ENCODE measurements at regions not wholly inside any gene's neighbourhood (a gene's known extent, or its start where the extent isn't known, plus 50 kb on each side); places are given as distances from the start of the nearest gene placed in this dataset.

- no peak overlapping the region for H3K9ac ChIP-seq (ENCODE audit: low read depth, low read length)
- no peaks in the 10 kb centered on the region for H3K27me3 ChIP-seq (ENCODE audit: insufficient read depth, low read length)
- no peaks in the 10 kb centered on the region for H3K36me3 ChIP-seq (ENCODE audit: insufficient read depth, low read depth, low read length)
- no peak overlapping the region for H3K27ac ChIP-seq (ENCODE audit: low read length)
- no peak overlapping the region for H3K4me3 ChIP-seq (ENCODE audit: low read length)
- H3K4me1 ChIP-seq (ENCODE audit: insufficient read depth, low read length), result no peaks in the 10 kb centered on the region
- peaks cover 5% of the 10 kb centered on the region; the same call in 1 of the 2 replicates for H3K9me3 ChIP-seq (ENCODE audit: insufficient read depth, low read depth, low read length)
Observed at GRCh38 chr15:92224843-92225242, 168.8 kb upstream of the ST8SIA2 start.

GRCh38 chr15:92226020-92226612 lies 167.6 kb upstream of the ST8SIA2 start:
- H3K36me3 ChIP-seq (ENCODE audit: insufficient read depth, low read depth, low read length), result no peaks in the 10 kb centered on the region
- peaks cover 5% of the 10 kb centered on the region; the same call in 1 of the 2 replicates for H3K9me3 ChIP-seq (ENCODE audit: insufficient read depth, low read depth, low read length)
- no peaks in the 10 kb centered on the region for H3K27me3 ChIP-seq (ENCODE audit: insufficient read depth, low read length)
- no peak overlapping the region for H3K4me3 ChIP-seq (ENCODE audit: low read length)
- no peak overlapping the region for H3K27ac ChIP-seq (ENCODE audit: low read length)
- H3K9ac ChIP-seq (ENCODE audit: low read depth, low read length), result no peak overlapping the region
- H3K4me1 ChIP-seq (ENCODE audit: insufficient read depth, low read length), result no peaks in the 10 kb centered on the region

GRCh38 chr15:92228830-92229229 lies 164.9 kb upstream of the ST8SIA2 start:
- peaks cover 1% of the 10 kb centered on the region; the same call in 1 of the 2 replicates for H3K9me3 ChIP-seq (ENCODE audit: insufficient read depth, low read depth, low read length)

GRCh38 chr15:92231461-92231860 lies 162.2 kb upstream of the ST8SIA2 start:
- Histone ChIP-seq H3K4me3 (ENCODE audit: low read length) (no peak overlapping the region), H3K27me3 (ENCODE audit: insufficient read depth, low read length) (no peaks in the 10 kb centered on the region), H3K9ac (ENCODE audit: low read depth, low read length) (no peak overlapping the region), H3K27ac (ENCODE audit: low read length) (no peak overlapping the region), H3K4me1 (ENCODE audit: insufficient read depth, low read length) (no peaks in the 10 kb centered on the region), H3K9me3 (ENCODE audit: insufficient read depth, low read depth, low read length) (no peaks in the 10 kb centered on the region), H3K36me3 (ENCODE audit: insufficient read depth, low read depth, low read length) (no peaks in the 10 kb centered on the region)

More at GRCh38 chr15:92228830-92229229, 164.9 kb upstream of the ST8SIA2 start:
- H3K4me1 ChIP-seq (ENCODE audit: insufficient read depth, low read length), result no peaks in the 10 kb centered on the region
- H3K27me3 ChIP-seq (ENCODE audit: insufficient read depth, low read length), result no peaks in the 10 kb centered on the region
- H3K4me3 ChIP-seq (ENCODE audit: low read length), result no peak overlapping the region
- no peak overlapping the region for H3K27ac ChIP-seq (ENCODE audit: low read length)
- H3K36me3 ChIP-seq (ENCODE audit: insufficient read depth, low read depth, low read length), result no peaks in the 10 kb centered on the region
- H3K9ac ChIP-seq (ENCODE audit: low read depth, low read length), result no peak overlapping the region

- Histone ChIP-seq H3K27ac (ENCODE audit: low read length) (no peak overlapping the region), H3K36me3 (ENCODE audit: insufficient read depth, low read depth, low read length) (no peaks in the 10 kb centered on the region), H3K4me3 (ENCODE audit: low read length) (no peak overlapping the region), H3K27me3 (ENCODE audit: insufficient read depth, low read length) (no peaks in the 10 kb centered on the region), H3K9ac (ENCODE audit: low read depth, low read length) (no peak overlapping the region), H3K9me3 (ENCODE audit: insufficient read depth, low read depth, low read length) (no peaks in the 10 kb centered on the region), H3K4me1 (ENCODE audit: insufficient read depth, low read length) (no peaks in the 10 kb centered on the region)
Observed at GRCh38 chr15:92232317-92232716, 161.4 kb upstream of the ST8SIA2 start.

GRCh38 chr15:92232876-92233275 lies 160.8 kb upstream of the ST8SIA2 start:
- Histone ChIP-seq H3K9ac (ENCODE audit: low read depth, low read length) (no peak overlapping the region), H3K9me3 (ENCODE audit: insufficient read depth, low read depth, low read length) (no peaks in the 10 kb centered on the region), H3K4me1 (ENCODE audit: insufficient read depth, low read length) (no peaks in the 10 kb centered on the region), H3K4me3 (ENCODE audit: low read length) (no peak overlapping the region), H3K36me3 (ENCODE audit: insufficient read depth, low read depth, low read length) (no peaks in the 10 kb centered on the region), H3K27me3 (ENCODE audit: insufficient read depth, low read length) (no peaks in the 10 kb centered on the region), H3K27ac (ENCODE audit: low read length) (no peak overlapping the region)

- peaks cover 6% of the 10 kb centered on the region for H3K9me3 ChIP-seq (ENCODE audit: insufficient read depth, low read depth, low read length)
- no peak overlapping the region for H3K4me3 ChIP-seq (ENCODE audit: low read length)
- no peaks in the 10 kb centered on the region for H3K27me3 ChIP-seq (ENCODE audit: insufficient read depth, low read length)
- no peak overlapping the region for H3K9ac ChIP-seq (ENCODE audit: low read depth, low read length)
- no peaks in the 10 kb centered on the region for H3K4me1 ChIP-seq (ENCODE audit: insufficient read depth, low read length)
- H3K36me3 ChIP-seq (ENCODE audit: insufficient read depth, low read depth, low read length), result no peaks in the 10 kb centered on the region
- H3K27ac ChIP-seq (ENCODE audit: low read length), result no peak overlapping the region
Observed at GRCh38 chr15:92243227-92243626, 150.5 kb upstream of the ST8SIA2 start.

GRCh38 chr15:92244703-92245102 lies 149.0 kb upstream of the ST8SIA2 start:
- Histone ChIP-seq H3K9me3 (ENCODE audit: insufficient read depth, low read depth, low read length) (no peaks in the 10 kb centered on the region), H3K4me3 (ENCODE audit: low read length) (no peak overlapping the region), H3K4me1 (ENCODE audit: insufficient read depth, low read length) (no peaks in the 10 kb centered on the region), H3K27ac (ENCODE audit: low read length) (no peak overlapping the region), H3K36me3 (ENCODE audit: insufficient read depth, low read depth, low read length) (no peaks in the 10 kb centered on the region), H3K27me3 (ENCODE audit: insufficient read depth, low read length) (no peaks in the 10 kb centered on the region), H3K9ac (ENCODE audit: low read depth, low read length) (no peak overlapping the region)

GRCh38 chr15:92247649-92248242 lies 145.9 kb upstream of the ST8SIA2 start:
- H3K36me3 ChIP-seq (ENCODE audit: insufficient read depth, low read depth, low read length), result no peaks in the 10 kb centered on the region
- no peak overlapping the region for H3K9ac ChIP-seq (ENCODE audit: low read depth, low read length)
- H3K4me3 ChIP-seq (ENCODE audit: low read length), result no peak overlapping the region
- H3K27me3 ChIP-seq (ENCODE audit: insufficient read depth, low read length), result no peaks in the 10 kb centered on the region
- H3K27ac ChIP-seq (ENCODE audit: low read length), result no peak overlapping the region
- no peaks in the 10 kb centered on the region for H3K9me3 ChIP-seq (ENCODE audit: insufficient read depth, low read depth, low read length)
- H3K4me1 ChIP-seq (ENCODE audit: insufficient read depth, low read length), result no peaks in the 10 kb centered on the region

- peaks cover 7% of the 10 kb centered on the region; the same call in 1 of the 2 replicates for H3K4me1 ChIP-seq (ENCODE audit: insufficient read depth, low read length)
- no peak overlapping the region for H3K9ac ChIP-seq (ENCODE audit: low read depth, low read length)
- no peaks in the 10 kb centered on the region for H3K9me3 ChIP-seq (ENCODE audit: insufficient read depth, low read depth, low read length)
- H3K27ac ChIP-seq (ENCODE audit: low read length), result no peak overlapping the region
- H3K27me3 ChIP-seq (ENCODE audit: insufficient read depth, low read length), result no peaks in the 10 kb centered on the region
- no peaks in the 10 kb centered on the region for H3K36me3 ChIP-seq (ENCODE audit: insufficient read depth, low read depth, low read length)
- no peak overlapping the region for H3K4me3 ChIP-seq (ENCODE audit: low read length)
Observed at GRCh38 chr15:92266796-92267685, 126.6 kb upstream of the ST8SIA2 start.

GRCh38 chr15:92268900-92269299 lies 124.8 kb upstream of the ST8SIA2 start:
- Histone ChIP-seq H3K9ac (ENCODE audit: low read depth, low read length) (no peak overlapping the region), H3K27ac (ENCODE audit: low read length) (no peak overlapping the region), H3K36me3 (ENCODE audit: insufficient read depth, low read depth, low read length) (no peaks in the 10 kb centered on the region), H3K9me3 (ENCODE audit: insufficient read depth, low read depth, low read length) (no peaks in the 10 kb centered on the region), H3K4me1 (ENCODE audit: insufficient read depth, low read length) (peaks cover 7% of the 10 kb centered on the region; the same call in 1 of the 2 replicates), H3K4me3 (ENCODE audit: low read length) (no peak overlapping the region), H3K27me3 (ENCODE audit: insufficient read depth, low read length) (no peaks in the 10 kb centered on the region)

Data from iPS-20b (cell line).